ENCODE measurements at regions not wholly inside any gene's neighbourhood (a gene's known extent, or its start where the extent isn't known, plus 50 kb on each side); places are given as distances from the start of the nearest gene placed in this dataset.

DNA sequence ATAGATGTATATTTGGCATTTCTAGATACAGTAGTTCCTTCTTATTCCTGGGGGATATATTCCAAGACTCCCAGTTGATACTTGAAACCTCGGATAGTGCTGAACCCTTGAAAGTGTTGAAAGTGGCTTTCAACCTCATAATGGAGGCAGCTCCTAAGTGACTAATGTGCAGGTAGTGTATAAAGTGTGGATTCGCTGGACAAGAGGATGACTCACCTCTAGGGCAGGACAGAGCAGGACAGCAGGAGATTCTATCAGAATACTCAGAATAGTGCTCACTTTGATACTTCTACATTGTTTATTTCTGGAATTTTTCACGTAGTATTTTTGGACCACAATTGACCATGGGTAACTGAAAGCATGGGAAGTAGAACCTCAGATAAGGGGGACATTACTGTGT is 1138.9 kb upstream of the WWC1 start:
- DNase-seq (ENCODE audit: low read depth) = no peak

DNA sequence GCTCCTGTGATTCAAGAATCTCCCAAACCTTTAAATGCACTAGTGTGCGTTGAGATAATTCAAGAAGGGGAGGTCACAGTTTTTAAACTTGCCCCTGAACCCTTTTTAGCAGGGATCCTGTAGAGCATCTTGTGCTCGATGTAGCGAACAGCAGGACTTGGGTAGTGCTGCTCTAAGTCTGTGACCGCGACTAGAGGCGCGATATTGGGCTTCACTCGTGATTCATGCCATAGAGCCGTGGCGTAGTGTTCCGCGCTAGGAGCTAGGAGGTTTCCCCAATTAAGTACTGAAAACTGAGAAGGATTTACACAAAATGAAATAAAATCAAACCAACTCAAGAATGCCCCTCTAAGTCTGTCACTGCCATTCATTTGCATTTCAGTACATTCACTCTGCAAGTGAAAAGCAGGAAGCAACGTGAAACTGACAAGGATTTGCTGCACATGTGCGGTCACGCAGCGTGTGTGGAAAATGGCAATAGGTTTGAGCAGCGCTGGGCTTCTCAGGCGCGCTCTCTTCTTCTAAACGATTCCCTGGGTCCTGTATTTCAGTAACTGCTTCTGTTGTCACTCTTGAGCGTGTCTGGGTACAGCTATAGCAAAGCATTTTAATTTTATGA is 1135.9 kb upstream of the WWC1 start:
- DNase-seq (ENCODE audit: low read depth) = no peak

DNA sequence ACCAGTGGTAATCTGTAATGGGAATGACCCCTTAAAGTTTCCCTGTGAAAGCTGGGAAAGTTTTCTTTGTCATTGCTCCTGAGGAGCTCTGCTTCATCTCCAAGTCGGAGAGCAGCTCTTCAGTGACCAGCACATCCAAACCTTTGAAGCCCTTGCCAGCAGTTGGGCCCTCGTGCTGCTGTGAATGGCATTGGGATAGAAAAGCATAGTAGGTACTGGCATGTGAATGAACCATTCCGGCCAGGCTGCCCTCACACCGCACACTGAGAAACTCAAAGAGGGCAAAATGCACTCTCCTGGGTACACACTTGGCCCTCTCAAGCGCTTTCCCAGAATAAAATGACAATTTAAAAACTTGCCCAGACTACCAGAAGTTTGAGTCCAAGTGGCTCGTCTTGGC is 1135.0 kb upstream of the WWC1 start:
- DNase-seq (ENCODE audit: low read depth) = no peak

DNA sequence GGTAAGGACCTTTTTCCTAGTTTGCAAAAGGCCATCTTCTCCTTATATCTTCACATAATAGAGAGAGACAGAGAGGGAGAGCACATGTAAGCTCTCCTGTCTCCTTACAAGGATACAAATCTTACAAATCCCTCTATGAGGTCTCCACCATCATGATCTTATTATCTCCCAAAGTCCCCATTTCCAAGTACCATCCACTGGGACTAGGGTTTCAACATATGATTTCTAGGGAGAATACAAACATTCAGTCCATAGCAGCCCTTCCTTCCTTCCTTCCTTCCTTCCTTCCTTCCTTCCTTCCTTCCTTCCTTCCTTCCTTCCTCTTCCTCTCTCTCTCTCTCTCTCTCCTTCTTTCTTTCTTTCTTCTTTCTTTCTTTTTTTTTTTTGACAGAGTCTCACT is 1132.9 kb upstream of the WWC1 start:
- DNase-seq (ENCODE audit: low read depth) = no peak

DNA sequence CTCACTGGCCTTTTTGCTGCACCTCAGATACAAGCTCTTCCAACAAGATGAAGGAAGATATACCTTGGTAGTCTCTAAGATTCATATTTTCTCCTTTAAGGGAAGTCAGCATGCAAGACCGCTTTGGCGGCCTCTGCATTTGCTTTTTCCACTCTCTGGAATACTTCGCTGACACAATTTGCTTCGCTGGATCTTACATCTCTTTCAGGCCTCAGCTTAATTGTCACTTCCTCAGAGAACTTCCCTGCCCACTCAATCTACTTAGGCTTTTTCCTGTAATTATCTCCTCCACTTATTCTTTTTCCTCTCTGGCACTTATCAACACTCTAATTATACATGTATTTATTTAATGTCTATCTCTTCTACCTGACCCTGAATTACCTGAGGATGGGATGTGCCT is 1131.1 kb upstream of the WWC1 start:
- no peak for DNase-seq (ENCODE audit: low read depth)

- no peak for DNase-seq (ENCODE audit: low read depth)
Measured at GRCh38 chr5:167166696-167167095, 1124.7 kb upstream of the WWC1 start.

DNA sequence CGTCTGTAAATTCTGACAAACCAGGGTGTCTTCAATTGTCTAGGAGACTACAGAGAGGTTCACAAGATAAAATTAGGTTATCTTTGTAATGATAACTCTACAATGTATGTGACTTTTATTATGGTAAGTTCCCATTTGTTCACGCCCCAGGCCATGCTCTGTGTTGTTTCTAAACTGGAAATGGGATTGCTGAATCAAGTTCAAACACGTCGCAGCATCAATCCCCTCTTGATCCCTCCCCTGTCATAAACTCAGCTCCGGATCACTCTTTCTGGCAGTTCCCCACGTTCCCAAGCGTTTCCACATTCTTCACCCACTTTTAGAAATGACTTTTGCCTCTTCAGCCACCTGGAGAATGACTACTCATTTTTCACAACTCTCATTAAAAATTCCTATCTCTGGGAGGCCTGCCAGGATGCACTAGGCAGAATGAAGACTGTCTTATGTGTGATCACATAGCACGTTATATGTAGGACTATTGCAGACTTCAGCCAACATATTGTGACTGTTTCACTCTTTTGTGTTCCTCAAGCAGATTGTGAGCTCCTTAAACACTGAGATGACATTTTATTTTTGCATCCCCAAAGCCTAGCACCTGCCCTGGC is 1124.2 kb upstream of the WWC1 start:
- DNase-seq (ENCODE audit: low read depth) = no peak

DNA sequence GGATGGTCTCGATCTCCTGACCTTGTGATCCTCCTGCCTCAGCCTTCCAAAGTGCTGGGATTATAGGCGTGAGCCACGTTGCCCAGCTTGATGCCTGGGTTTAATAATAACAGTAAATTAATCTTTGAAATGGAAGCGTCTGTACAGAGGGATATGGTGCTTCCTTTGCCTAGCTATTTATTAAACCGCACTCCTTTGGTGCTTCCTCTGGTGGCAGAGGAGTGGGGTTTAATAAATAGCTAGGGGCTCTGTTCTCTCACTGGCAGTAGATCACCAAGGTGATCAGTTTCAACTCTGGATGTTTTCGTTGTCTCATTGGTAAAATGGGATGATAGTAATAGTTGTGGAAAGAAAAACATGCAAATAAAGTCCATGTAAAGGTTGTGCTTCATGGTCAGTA is 1122.5 kb upstream of the WWC1 start:
- DNase-seq (ENCODE audit: low read depth) = no peak

DNA sequence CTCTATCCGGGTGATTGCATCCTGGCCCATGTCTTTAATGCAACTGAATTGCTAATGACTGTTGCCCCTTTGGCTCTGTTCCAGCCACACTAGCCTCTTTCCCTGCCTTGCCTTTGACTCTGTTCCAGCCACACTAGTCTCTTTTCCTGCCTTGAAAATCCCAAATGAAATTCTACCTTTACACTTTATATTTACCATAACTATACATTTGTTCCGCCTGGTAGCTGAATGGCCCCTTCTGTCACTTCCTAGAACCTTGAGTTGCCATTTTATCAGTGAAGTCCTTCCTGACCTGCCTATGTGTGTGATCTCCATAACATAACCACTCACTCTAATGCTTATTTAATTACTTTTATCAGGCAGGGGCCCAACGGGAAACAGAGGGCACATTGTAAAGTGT is 1120.4 kb upstream of the WWC1 start:
- DNase-seq (ENCODE audit: low read depth) = no peak

DNA sequence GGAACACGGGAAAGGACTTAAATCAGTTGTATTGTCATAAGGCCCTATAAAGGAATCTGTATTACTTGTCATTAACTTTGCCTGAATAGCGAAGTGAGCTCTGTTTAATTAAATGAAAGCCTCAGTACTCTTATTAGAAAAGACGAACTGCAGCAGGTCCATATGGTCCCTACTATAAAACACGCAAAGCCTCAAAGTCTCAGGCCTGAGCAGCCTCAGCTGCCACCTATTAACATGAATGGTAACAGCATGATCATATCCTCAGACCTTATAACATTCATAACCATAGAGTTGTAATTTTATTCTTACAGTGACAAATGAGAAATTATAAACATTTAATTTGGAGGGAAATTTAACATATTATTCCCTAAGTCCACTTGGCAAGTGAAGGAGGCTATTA is 1113.7 kb upstream of the WWC1 start:
- DNase-seq (ENCODE audit: low read depth) = no peak

DNA sequence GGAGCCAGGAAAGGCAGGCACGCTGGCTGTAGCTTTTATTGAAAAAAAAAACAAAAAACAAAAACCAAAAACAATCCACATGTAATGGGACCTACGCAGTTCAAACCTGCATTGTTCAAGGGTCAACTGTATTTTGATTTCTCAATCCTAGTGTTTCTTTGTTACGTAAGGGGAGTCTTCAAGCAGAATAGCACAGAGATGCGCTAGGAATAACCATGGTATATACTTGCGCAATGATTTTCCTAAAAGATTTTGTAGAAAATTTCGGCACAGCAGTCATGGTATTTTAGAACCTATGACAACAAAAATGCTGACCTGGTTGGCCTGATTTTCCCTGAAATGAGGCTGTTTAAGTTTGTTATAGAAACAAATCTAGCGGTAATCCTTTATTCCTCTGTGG is 1110.5 kb upstream of the WWC1 start:
- DNase-seq (ENCODE audit: low read depth) = no peak

DNA sequence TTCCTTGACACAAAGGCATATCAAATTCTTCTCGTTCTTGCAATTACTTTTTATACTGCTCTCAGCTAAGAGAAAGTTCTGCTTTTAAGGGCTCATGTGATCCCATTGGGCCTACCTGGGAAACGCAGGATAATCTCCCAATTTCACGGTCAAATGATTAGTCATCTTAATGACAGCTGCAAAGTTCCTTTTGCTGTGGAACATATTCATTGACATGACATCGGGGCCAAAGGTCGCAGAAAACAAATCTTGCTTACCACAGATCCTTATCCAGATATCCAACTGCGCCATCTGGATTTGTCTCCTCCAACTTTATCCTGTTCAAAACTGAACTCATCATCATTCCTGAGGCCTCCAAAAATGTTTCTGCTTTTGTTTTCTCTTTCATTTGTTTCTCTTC is 1085.6 kb upstream of the WWC1 start:
- no peak for DNase-seq (ENCODE audit: low read depth)

GRCh38 chr5:167207081-167207480 is 1084.4 kb upstream of the WWC1 start:
- DNase-seq (ENCODE audit: low read depth) = peak; percentile 46

- DNase-seq (ENCODE audit: low read depth) = no peak
Measured at GRCh38 chr5:167208911-167209310, 1082.5 kb upstream of the WWC1 start.

DNA sequence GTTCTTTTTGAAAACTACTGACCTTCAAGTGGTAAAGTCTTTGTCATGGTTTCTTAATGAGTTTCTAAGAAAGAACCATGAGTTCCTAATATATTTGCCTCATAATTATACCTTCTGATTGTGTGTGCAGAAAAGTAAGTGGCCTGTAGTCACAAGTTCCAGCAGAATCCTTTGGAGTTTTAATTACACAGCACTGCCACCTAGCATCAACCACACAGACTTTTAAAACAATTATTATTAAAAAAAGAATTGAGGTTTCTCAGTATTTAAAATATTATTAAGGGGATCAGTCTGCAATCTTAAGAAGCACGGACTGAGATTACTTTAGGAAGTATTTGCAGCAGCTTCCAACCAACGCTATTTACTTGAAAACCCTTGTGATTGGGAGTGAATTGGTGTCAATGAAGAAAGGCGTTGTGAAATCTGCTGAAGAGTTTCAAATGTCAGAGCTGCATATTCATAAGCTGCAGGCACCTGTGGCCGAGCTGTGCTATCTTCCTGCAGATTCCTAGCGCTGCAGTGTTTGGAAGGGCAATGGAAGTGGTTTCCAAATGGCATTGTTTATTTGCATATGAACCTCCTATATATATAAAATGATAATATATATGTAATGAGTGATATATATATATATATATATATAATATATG is 1074.2 kb upstream of the WWC1 start:
- no peak for DNase-seq (ENCODE audit: low read depth)

GRCh38 chr5:167219298-167219697 is 1072.1 kb upstream of the WWC1 start:
- DNase-seq (ENCODE audit: low read depth) = no peak

DNA sequence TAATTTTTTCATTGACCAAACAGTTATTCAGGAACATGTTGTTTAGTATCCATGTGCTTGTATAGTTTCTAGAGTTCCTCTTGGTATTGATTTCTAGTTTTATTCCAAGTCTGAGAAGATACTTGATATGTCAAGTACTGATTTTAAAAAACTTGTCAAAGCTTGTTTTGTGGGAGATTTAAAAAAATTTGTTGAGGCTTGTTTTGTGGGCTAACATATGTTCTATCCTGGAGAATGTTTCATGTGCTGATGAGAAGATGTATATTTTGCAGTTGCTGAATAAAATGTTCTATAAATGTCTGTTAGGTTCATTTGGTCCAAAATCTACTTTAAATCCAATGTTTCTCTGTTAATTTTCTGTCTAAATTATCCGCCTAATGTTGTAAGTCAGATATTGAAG is 1065.1 kb upstream of the WWC1 start:
- no peak for DNase-seq (ENCODE audit: low read depth)

GRCh38 chr5:167228134-167228533 is 1063.3 kb upstream of the WWC1 start:
- DNase-seq (ENCODE audit: low read depth) = no peak

DNA sequence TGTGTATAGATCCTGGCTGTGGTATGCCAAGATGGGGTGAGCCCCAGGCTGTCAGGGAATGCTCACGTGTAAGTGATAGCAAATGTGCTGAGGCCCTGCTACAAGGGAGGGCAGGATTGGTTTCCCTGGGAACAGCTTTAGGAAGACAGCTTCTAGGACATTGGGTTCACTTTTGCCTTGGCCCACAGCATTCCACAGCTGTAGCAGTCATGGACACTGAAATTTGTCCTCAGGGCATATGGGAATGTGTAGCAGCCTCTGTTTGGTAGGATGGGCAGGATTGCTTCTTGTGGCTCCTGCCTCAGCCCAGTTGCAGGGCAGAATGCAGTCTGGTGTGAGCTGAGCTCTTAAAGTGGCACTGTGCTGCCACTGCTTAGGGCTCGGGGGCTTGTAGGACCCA is 1061.7 kb upstream of the WWC1 start:
- DNase-seq (ENCODE audit: low read depth) = no peak

DNA sequence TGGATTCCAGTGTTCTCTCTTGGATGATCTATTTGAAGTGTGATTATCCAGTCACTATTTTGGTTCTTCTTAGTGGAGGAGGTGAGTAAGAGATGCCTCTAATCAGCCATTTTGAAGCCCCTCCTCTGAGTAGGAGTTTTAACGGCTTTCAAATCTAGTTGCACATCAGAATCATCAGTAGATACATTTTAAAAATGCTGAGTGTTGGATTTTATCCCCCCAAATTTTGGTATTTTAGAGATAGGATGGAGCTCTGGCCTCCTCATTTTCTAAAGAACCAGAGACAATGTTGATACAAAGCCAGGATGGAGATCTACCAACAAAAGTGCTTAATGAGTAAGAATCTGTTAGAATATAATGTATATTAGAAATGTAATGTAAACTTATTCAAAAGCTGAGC is 1061.0 kb upstream of the WWC1 start:
- no peak for DNase-seq (ENCODE audit: low read depth)

- DNase-seq (ENCODE audit: low read depth) = no peak
Measured at GRCh38 chr5:167232675-167233311, 1058.7 kb upstream of the WWC1 start.

GRCh38 chr5:167233507-167234220 is 1057.8 kb upstream of the WWC1 start:
- no peak for DNase-seq (ENCODE audit: low read depth)

All from GM04504 (cell line).